Upper lobe of right lung (tissue), 1 donor: ENCODE measurements at regions not wholly inside any gene's neighbourhood (a gene's known extent, or its start where the extent isn't known, plus 50 kb on each side); places are given as distances from the start of the nearest gene placed in this dataset.

Experiments used
- ATAC-seq: fragments of 200-7000 bp; cut with Tn5 transposase; one replicate; pipeline ENCODE4 v1.9.1; 2020; ENCODE audit warnings: mild to moderate bottlenecking, moderate library complexity
- DNase-seq: peaks from one replicate; pipeline ENCODE4 v3.0.0-alpha.2; 2020
- H3K27ac ChIP-seq: fragments of 200-600 bp; one replicate; pipeline ENCODE4 v1.8.0; 2022
- H3K27me3 ChIP-seq: fragments of 200-600 bp; one replicate; pipeline ENCODE4 v1.8.0; 2022; ENCODE audit warnings: mild to moderate bottlenecking
- H3K36me3 ChIP-seq: fragments of 200-600 bp; one replicate; pipeline ENCODE4 v1.8.0; 2022
- H3K4me1 ChIP-seq: fragments of 200-600 bp; one replicate; pipeline ENCODE4 v1.8.0; 2022
- H3K4me3 ChIP-seq: fragments of 200-600 bp; one replicate; pipeline ENCODE4 v1.8.0; 2022; ENCODE audit warnings: mild to moderate bottlenecking
- H3K9me3 ChIP-seq: fragments of 200-600 bp; one replicate; pipeline ENCODE4 v1.8.0; 2022
- intact Hi-C: fragments of 100-400 bp; cut with DNase I; formaldehyde crosslinking; loops from one replicate; pipeline ENCODE4 v1.11.0; 2022
- TF ChIP-seq, protein P1 (sequence below): fragments of 200-600 bp; IDR thresholded peaks from one replicate; pipeline ENCODE4 v1.8.0; 2022; ENCODE audit warnings: antibody characterized with exemption
- donor health status: DM: no; HTN: yes; CAD: no; lungs with severe emphysema.

DNA sequence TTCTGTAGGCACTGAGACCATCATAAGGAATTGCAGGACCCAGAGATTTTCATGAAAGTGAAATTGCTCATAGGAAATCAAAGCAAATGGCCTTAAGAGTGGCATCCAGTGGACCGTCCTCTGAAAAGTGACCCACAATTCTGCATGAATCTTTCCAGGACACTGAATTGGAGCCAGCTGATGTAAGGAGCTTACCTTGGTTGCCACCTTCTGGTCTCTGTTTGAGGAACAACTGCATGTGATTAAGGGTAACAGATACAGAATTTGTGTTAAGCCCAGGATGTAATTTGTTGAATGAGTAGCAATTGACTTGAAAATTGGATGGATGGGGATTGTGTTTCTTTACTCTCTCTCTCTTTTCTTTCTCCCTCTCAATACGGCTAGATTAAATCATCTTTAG is 49.9 kb upstream of the GAS1 start:
- no peak for ATAC-seq
- no peaks in the 10 kb centered on the region for H3K9me3 ChIP-seq
- no peaks in the 10 kb centered on the region for H3K4me1 ChIP-seq
- intact Hi-C loops = no loop called here
- DNase-seq = no peak
- H3K36me3 ChIP-seq = no peaks in the 10 kb centered on the region
- H3K4me3 ChIP-seq = no peak overlapping the region
- H3K27me3 ChIP-seq = no peaks in the 10 kb centered on the region
- TF ChIP-seq, protein P1, sequence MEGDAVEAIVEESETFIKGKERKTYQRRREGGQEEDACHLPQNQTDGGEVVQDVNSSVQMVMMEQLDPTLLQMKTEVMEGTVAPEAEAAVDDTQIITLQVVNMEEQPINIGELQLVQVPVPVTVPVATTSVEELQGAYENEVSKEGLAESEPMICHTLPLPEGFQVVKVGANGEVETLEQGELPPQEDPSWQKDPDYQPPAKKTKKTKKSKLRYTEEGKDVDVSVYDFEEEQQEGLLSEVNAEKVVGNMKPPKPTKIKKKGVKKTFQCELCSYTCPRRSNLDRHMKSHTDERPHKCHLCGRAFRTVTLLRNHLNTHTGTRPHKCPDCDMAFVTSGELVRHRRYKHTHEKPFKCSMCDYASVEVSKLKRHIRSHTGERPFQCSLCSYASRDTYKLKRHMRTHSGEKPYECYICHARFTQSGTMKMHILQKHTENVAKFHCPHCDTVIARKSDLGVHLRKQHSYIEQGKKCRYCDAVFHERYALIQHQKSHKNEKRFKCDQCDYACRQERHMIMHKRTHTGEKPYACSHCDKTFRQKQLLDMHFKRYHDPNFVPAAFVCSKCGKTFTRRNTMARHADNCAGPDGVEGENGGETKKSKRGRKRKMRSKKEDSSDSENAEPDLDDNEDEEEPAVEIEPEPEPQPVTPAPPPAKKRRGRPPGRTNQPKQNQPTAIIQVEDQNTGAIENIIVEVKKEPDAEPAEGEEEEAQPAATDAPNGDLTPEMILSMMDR = no peak
- H3K27ac ChIP-seq = no peak overlapping the region

GRCh38 chr9:86997951-86998350 is 50.6 kb upstream of the GAS1 start:
- Histone ChIP-seq H3K36me3 (no peaks in the 10 kb centered on the region), H3K4me3 (no peak overlapping the region), H3K27ac (no peak overlapping the region), H3K27me3 (no peaks in the 10 kb centered on the region), H3K4me1 (no peaks in the 10 kb centered on the region), H3K9me3 (no peaks in the 10 kb centered on the region)
- intact Hi-C loops = no loop called here
- no peak for DNase-seq
- no peak for ATAC-seq
- TF ChIP-seq, protein P1 = no peak

- Histone ChIP-seq H3K4me1 (no peaks in the 10 kb centered on the region), H3K36me3 (no peaks in the 10 kb centered on the region), H3K9me3 (no peaks in the 10 kb centered on the region), H3K4me3 (no peak overlapping the region), H3K27me3 (no peaks in the 10 kb centered on the region), H3K27ac (no peak overlapping the region)
- DNase-seq (no peak), ATAC-seq (no peak)
- intact Hi-C loops = no loop called here
- TF ChIP-seq, protein P1 = no peak
These were observed 55.2 kb upstream of the GAS1 start for GRCh38 chr9:87002517-87002916.

GRCh38 chr9:87004016-87004415 is 56.7 kb upstream of the GAS1 start:
- H3K9me3 ChIP-seq = no peaks in the 10 kb centered on the region
- no peaks in the 10 kb centered on the region for H3K4me1 ChIP-seq
- DNase-seq = no peak
- no peak for ATAC-seq
- intact Hi-C loops = no loop called here
- TF ChIP-seq, protein P1 = no peak
- H3K36me3 ChIP-seq = no peaks in the 10 kb centered on the region
- no peaks in the 10 kb centered on the region for H3K27me3 ChIP-seq
- no peak overlapping the region for H3K27ac ChIP-seq
- H3K4me3 ChIP-seq = no peak overlapping the region

DNA sequence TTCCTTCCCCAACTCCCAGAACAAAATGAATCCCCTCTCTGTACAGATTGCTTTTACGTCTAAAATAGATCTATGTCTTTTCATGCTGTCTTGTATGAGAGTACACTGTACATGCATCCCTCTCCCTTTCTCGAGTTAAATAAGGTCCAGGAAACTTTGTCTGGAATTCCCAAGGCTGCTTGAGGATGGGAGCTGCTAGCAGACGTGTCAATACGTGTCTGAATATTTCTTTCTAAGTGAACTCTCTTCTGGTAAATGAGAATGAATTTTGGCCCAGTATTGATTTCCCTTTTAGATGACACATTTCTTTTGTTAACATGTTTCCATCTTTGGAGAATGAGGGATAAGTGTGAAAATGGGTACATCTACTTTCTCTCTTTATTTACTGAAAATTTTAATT is 59.6 kb upstream of the GAS1 start:
- ATAC-seq (no peak), DNase-seq (no peak)
- Histone ChIP-seq H3K27ac (no peak overlapping the region), H3K9me3 (no peaks in the 10 kb centered on the region), H3K27me3 (no peaks in the 10 kb centered on the region), H3K4me3 (no peak overlapping the region), H3K4me1 (no peaks in the 10 kb centered on the region), H3K36me3 (no peaks in the 10 kb centered on the region)
- intact Hi-C loops = no loop called here
- TF ChIP-seq, protein P1 = no peak

DNA sequence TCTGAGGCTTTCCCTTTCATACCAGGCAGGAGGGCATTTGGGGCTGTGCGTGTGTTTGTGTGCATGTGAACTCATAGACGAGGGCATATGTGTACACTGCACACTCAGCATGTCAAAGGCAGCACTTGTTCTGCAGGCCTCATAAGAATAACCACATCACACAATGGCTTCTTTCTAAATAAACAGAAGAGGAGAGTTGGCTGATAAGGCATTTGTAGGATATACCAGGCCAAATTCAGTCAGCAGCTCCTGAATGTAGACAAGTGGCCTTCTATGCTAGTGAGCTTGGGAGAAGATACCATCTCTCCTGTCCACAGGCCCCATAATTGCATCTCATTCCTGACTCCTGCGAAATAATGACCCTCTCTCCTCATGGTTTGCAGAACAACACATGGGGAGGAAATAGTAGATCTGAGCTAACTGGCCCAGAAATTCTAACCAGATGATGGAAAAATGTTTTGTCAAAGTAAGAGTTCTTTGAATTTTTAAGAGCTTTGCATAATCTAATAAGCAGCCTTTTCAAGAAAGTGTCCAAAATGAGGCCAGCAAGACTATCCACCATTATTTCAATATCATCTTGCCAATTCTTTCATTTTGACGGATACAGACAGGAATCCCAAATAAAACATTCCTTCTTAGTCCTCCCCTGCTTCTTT is 60.5 kb upstream of the GAS1 start:
- TF ChIP-seq, protein P1 = no peak
- Histone ChIP-seq H3K27me3 (no peaks in the 10 kb centered on the region), H3K4me3 (no peak overlapping the region), H3K4me1 (no peaks in the 10 kb centered on the region), H3K27ac (no peak overlapping the region), H3K9me3 (no peaks in the 10 kb centered on the region), H3K36me3 (no peaks in the 10 kb centered on the region)
- DNase-seq (no peak), ATAC-seq (no peak)
- intact Hi-C loops = no loop called here
